ENCODE measurements at regions not wholly inside any gene's neighbourhood (a gene's known extent, or its start where the extent isn't known, plus 50 kb on each side); places are given as distances from the start of the nearest gene placed in this dataset.

- Histone ChIP-seq H3K9me3 (no peaks in the 10 kb centered on the region), H3K36me3 (ENCODE audit: insufficient read depth in 1 of 2, low read depth in 1 of 2) (no peaks in the 10 kb centered on the region), H3K4me1 (no peaks in the 10 kb centered on the region), H3K4me3 (no peak overlapping the region), H3K27me3 (ENCODE audit: insufficient read depth in 3 of 3, low read length in 2 of 3) (no peaks in the 10 kb centered on the region), H3K27ac (no peak overlapping the region)
- TF ChIP-seq CTCF (IDR thresholded peaks at IDR 0.05), result no peak
- ATAC-seq (no peak), DNase-seq (no peak)
- WGBS, 3 donors, result 95 to 96% (median 95%) methylated on average over 2 of the region's 2 CpGs
- intact Hi-C loops (cut with DNase I), result no loop called here
Observed at GRCh38 chr6:93989630-93990029, 570.3 kb upstream of the EPHA7 start.

DNA sequence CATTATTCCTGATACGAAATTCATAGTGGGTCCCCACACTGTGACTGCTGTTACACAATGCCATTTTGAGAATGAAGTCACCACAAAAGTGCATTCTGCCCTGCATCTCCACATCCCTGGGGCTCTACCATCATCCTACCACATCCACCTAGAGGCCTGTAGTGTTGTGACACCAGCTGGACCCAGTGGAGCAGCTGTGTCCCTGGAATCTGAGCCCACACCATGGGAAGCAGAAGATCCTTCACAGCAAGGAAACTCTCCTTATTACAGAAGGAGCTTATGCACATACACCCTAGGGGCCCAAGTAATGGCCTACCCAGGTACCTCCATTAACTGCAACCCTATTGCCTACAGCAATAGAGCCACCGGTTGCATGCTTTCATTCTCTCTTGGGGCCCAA is 566.6 kb upstream of the EPHA7 start:
- Histone ChIP-seq H3K4me3 (no peak overlapping the region), H3K4me1 (no peaks in the 10 kb centered on the region), H3K27me3 (ENCODE audit: insufficient read depth in 3 of 3, low read length in 2 of 3) (no peaks in the 10 kb centered on the region), H3K9me3 (no peaks in the 10 kb centered on the region), H3K36me3 (ENCODE audit: insufficient read depth in 1 of 2, low read depth in 1 of 2) (no peaks in the 10 kb centered on the region), H3K27ac (no peak overlapping the region)
- WGBS, 3 donors, result 87 to 93% (median 88%) methylated on average over 2 of the region's 2 CpGs
- intact Hi-C loops (cut with DNase I), result no loop called here
- no peak for DNase-seq
- TF ChIP-seq CTCF (IDR thresholded peaks at IDR 0.05), result no peak
- no peak for ATAC-seq

GRCh38 chr6:93975159-93975558 is 555.8 kb upstream of the EPHA7 start:
- no peak for TF ChIP-seq CTCF (IDR thresholded peaks at IDR 0.05)
- Histone ChIP-seq H3K27me3 (ENCODE audit: insufficient read depth in 3 of 3, low read length in 2 of 3) (no peaks in the 10 kb centered on the region), H3K27ac (no peak overlapping the region), H3K4me3 (no peak overlapping the region), H3K36me3 (ENCODE audit: insufficient read depth in 1 of 2, low read depth in 1 of 2) (no peaks in the 10 kb centered on the region), H3K9me3 (peaks cover 3% of the 10 kb centered on the region), H3K4me1 (no peaks in the 10 kb centered on the region)
- no peak for DNase-seq
- intact Hi-C loops (cut with DNase I), result no loop called here
- ATAC-seq, result no peak
- 55 to 67% (median 67%) methylated on average over 3 of the region's 3 CpGs for WGBS, 3 donors

- no peak overlapping the region for H3K4me3 ChIP-seq
- intact Hi-C loops (cut with DNase I), result no loop called here
- WGBS, 3 donors, result 60 to 79% (median 70%) methylated on average over 2 of the region's 2 CpGs
- peaks cover 3% of the 10 kb centered on the region for H3K9me3 ChIP-seq
- TF ChIP-seq CTCF (IDR thresholded peaks at IDR 0.05), result no peak
- H3K4me1 ChIP-seq, result no peaks in the 10 kb centered on the region
- no peaks in the 10 kb centered on the region for H3K36me3 ChIP-seq (ENCODE audit: insufficient read depth in 1 of 2, low read depth in 1 of 2)
- ATAC-seq (no peak), DNase-seq (no peak)
- no peaks in the 10 kb centered on the region for H3K27me3 ChIP-seq (ENCODE audit: insufficient read depth in 3 of 3, low read length in 2 of 3)
- no peak overlapping the region for H3K27ac ChIP-seq
Observed at GRCh38 chr6:93974332-93974731, 555.0 kb upstream of the EPHA7 start.

DNA sequence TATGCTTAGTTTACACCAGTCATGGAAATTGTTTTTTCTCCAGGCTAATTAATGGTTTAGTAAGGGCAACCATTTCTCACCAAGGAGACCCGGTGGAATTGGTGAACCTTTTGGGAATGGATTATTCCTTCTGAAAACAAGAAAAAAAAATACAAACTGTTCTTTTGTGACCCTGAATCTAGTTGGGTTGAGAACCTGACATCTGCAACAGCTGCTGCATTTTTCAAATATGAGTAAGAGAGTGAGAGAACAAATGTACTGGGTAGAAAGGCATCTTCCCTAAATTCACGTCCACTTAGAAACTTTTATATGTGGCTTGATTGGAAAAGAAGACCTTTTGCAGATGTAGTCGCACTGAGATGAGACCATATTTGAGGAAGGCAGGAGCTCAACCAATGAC is 553.4 kb upstream of the EPHA7 start:
- no peaks in the 10 kb centered on the region for H3K4me1 ChIP-seq
- ATAC-seq (peak in 1 of 4 donors; percentile 49), DNase-seq (no peak)
- H3K27ac ChIP-seq, result no peak overlapping the region
- peaks cover 3% of the 10 kb centered on the region for H3K9me3 ChIP-seq
- 22 to 35% (median 23%) methylated on average over 3 of the region's 3 CpGs for WGBS, 3 donors
- no peaks in the 10 kb centered on the region for H3K27me3 ChIP-seq (ENCODE audit: insufficient read depth in 3 of 3, low read length in 2 of 3)
- H3K4me3 ChIP-seq, result no peak overlapping the region
- H3K36me3 ChIP-seq (ENCODE audit: insufficient read depth in 1 of 2, low read depth in 1 of 2), result no peaks in the 10 kb centered on the region
- TF ChIP-seq CTCF (IDR thresholded peaks at IDR 0.05), result no peak
- intact Hi-C loops (cut with DNase I), result no loop called here

Measured in psoas muscle (tissue), 7 donors.